ENCODE measurements at regions not wholly inside any gene's neighbourhood (a gene's known extent, or its start where the extent isn't known, plus 50 kb on each side); places are given as distances from the start of the nearest gene placed in this dataset.

DNA sequence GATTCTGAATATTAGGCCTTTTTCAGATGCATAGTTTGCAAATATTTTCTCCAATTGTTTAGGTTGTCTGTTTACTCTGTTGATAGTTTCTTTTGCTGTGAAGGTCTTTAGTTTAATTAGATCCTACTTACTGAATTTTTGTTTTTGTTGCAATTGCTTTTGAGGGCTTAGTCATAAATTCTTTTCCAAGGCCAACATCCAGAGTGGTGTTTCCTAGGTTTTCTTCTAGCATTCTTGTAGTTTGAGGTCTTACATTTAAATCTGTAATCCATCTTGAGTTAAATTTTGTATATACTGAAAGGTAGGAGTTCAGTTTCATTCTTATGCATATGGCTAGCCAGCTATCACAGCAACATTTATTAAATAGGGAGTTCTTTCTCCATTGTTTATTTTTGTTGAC is 404.8 kb downstream of the LNPK start:
- TF ChIP-seq, protein P1, sequence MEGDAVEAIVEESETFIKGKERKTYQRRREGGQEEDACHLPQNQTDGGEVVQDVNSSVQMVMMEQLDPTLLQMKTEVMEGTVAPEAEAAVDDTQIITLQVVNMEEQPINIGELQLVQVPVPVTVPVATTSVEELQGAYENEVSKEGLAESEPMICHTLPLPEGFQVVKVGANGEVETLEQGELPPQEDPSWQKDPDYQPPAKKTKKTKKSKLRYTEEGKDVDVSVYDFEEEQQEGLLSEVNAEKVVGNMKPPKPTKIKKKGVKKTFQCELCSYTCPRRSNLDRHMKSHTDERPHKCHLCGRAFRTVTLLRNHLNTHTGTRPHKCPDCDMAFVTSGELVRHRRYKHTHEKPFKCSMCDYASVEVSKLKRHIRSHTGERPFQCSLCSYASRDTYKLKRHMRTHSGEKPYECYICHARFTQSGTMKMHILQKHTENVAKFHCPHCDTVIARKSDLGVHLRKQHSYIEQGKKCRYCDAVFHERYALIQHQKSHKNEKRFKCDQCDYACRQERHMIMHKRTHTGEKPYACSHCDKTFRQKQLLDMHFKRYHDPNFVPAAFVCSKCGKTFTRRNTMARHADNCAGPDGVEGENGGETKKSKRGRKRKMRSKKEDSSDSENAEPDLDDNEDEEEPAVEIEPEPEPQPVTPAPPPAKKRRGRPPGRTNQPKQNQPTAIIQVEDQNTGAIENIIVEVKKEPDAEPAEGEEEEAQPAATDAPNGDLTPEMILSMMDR (IDR thresholded peaks at IDR 0.05), result no peak
- TF ChIP-seq POLR2A (IDR thresholded peaks at IDR 0.05) (no peak), POLR2AphosphoS5 (IDR thresholded peaks at IDR 0.05) (no peak), EP300 (IDR thresholded peaks at IDR 0.05) (no peak)
